Neural cell (in vitro differentiated cells): ENCODE measurements at regions not wholly inside any gene's neighbourhood (a gene's known extent, or its start where the extent isn't known, plus 50 kb on each side); places are given as distances from the start of the nearest gene placed in this dataset.

ENCODE experiments used
- H2AFZ ChIP-seq: fragments of 200-600, 300-800 bp; sonication (generic), shearing (Covaris generic); 2 replicates; pipeline ENCODE4 v1.6.0; 2014; ENCODE audit warnings: low read depth, mild to moderate bottlenecking, antibody characterized with exemption, low read length, moderate library complexity
- H3F3A ChIP-seq: fragments of 200-600 bp; shearing (Covaris generic); 2 replicates; pipeline ENCODE4 v1.6.1; 2016; ENCODE audit warnings: mild to moderate bottlenecking, moderate library complexity, mixed read lengths, antibody characterized with exemption, low read length; ENCODE audit not compliant: insufficient read depth, poor library complexity, severe bottlenecking
- H3K27ac ChIP-seq: fragments of 200-600, 300-800 bp; sonication (generic), shearing (Covaris generic); 2 replicates; pipeline ENCODE4 v1.5.1; 2014; ENCODE audit warnings: mild to moderate bottlenecking, low read length, moderate library complexity
- H3K27me3 ChIP-seq: fragments of 300-800, 200-600 bp; sonication (generic), shearing (Covaris generic); 2 replicates; pipeline ENCODE4 v1.6.0; 2014; ENCODE audit warnings: mild to moderate bottlenecking, low read depth, low read length, moderate library complexity; ENCODE audit not compliant: insufficient read depth
- H3K36me3 ChIP-seq: fragments of 300-800, 200-600 bp; sonication (generic), shearing (Covaris generic); 2 replicates; pipeline ENCODE4 v1.5.1; 2014; ENCODE audit warnings: mild to moderate bottlenecking, antibody characterized with exemption, low read length, moderate library complexity; ENCODE audit not compliant: insufficient read depth
- H3K4me2 ChIP-seq: fragments of 300-800, 200-600 bp; sonication (generic), shearing (Covaris generic); 2 replicates; pipeline ENCODE4 v1.6.0; 2014; ENCODE audit warnings: mild to moderate bottlenecking, low read length
- H3K4me3 ChIP-seq: fragments of 300-800, 200-600 bp; sonication (generic), shearing (Covaris generic); 2 replicates; pipeline ENCODE4 v1.5.1; 2014; ENCODE audit warnings: mild to moderate bottlenecking, low read length, moderate library complexity
- H3K79me2 ChIP-seq: fragments of 200-600 bp; shearing (Covaris generic); replicated peaks from 2 replicates; pipeline ENCODE4 v1.6.0; 2014; ENCODE audit warnings: mild to moderate bottlenecking, low read length, moderate library complexity; ENCODE audit not compliant: insufficient read depth
- H3K9ac ChIP-seq: fragments of 300-800, 200-600 bp; sonication (generic), shearing (Covaris generic); 2 replicates; pipeline ENCODE4 v1.6.1; 2016; ENCODE audit warnings: mild to moderate bottlenecking, low read length, mixed read lengths
- H3K9me2 ChIP-seq: fragments of 200-600 bp; shearing (Covaris generic); 2 replicates; pipeline ENCODE4 v1.6.1; 2016; ENCODE audit warnings: mild to moderate bottlenecking, low read length, mixed read lengths; ENCODE audit not compliant: insufficient read depth
- H3K9me3 ChIP-seq: fragments of 200-600, 300-800 bp; sonication (generic), shearing (Covaris generic); 2 replicates; pipeline ENCODE4 v1.6.1; 2016; ENCODE audit warnings: mild to moderate bottlenecking, mixed run types, low read length, moderate library complexity, mixed read lengths
- H4K20me1 ChIP-seq: fragments of 200-600 bp; shearing (Covaris generic); 2 replicates; pipeline ENCODE4 v1.6.1; 2016; ENCODE audit warnings: mild to moderate bottlenecking, mixed run types; ENCODE audit not compliant: insufficient read depth
- EP300 ChIP-seq: fragments of 450-650 bp; conservative IDR thresholded peaks from 2 replicates; pipeline ENCODE4 v1.6.1; 2014; ENCODE audit warnings: antibody characterized with exemption, mild to moderate bottlenecking, moderate library complexity; ENCODE audit not compliant: poor library complexity, severe bottlenecking
- EZH2 ChIP-seq: fragments of 200-600, 300-800 bp; shearing (Covaris generic), sonication (generic); IDR thresholded peaks from 2 replicates; pipeline ENCODE4 v1.6.1; 2014; ENCODE audit warnings: antibody characterized with exemption, low read length, borderline replicate concordance, mild to moderate bottlenecking; ENCODE audit not compliant: insufficient read depth, poor library complexity, severe bottlenecking
- MXI1 ChIP-seq: fragments of 450-650 bp; conservative IDR thresholded peaks from 2 replicates; pipeline ENCODE4 v1.6.1; 2014; ENCODE audit warnings: antibody characterized with exemption, mild to moderate bottlenecking; ENCODE audit not compliant: poor library complexity, severe bottlenecking
- POLR2AphosphoS5 ChIP-seq: IDR thresholded peaks from 2 replicates; pipeline ENCODE4 v1.6.1; 2012
- RAD21 ChIP-seq: fragments of 450-650 bp; conservative IDR thresholded peaks from 2 replicates; pipeline ENCODE4 v1.6.1; 2014; ENCODE audit warnings: antibody characterized with exemption, mild to moderate bottlenecking, moderate library complexity
- REST ChIP-seq: IDR thresholded peaks from 2 replicates; pipeline ENCODE4 v1.6.1; 2012; ENCODE audit warnings: borderline replicate concordance
- SMC3 ChIP-seq: fragments of 450-650 bp; conservative IDR thresholded peaks from 2 replicates; pipeline ENCODE4 v1.6.1; 2014; ENCODE audit warnings: antibody characterized with exemption, mild to moderate bottlenecking, moderate library complexity; ENCODE audit not compliant: poor library complexity
- TAF1 ChIP-seq: IDR thresholded peaks from 2 replicates; pipeline ENCODE4 v1.6.1; 2012; ENCODE audit warnings: low read depth
- TF ChIP-seq, protein P1 (sequence below): fragments of 450-650 bp; IDR thresholded peaks from 2 replicates; pipeline ENCODE4 v1.5.1; 2014; ENCODE audit warnings: antibody characterized with exemption, mild to moderate bottlenecking, moderate library complexity; ENCODE audit not compliant: poor library complexity, severe bottlenecking

DNA sequence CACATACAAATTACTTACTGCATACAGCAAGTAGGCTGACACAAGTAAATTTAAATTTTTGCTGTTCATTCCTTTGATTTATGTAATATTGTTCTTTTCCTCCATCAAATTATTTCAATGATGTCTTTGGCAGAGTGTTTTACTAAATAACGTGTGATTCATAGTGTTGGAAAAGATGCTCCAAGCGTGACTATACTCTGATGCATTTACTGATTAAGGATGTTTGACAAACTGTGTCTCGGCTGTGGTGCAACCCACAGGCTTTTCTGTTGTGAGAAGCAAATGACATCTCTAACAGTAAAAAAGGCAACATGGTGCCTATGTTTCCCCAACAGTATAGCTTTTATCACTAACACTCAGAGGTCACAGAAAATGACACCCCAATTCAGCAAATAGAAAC is 540.9 kb downstream of the PPP4R3C start:
- Histone ChIP-seq H3K9me2 (no peaks in the 10 kb centered on the region), H3K9me3 (no peaks in the 10 kb centered on the region), H3K27ac (no peak overlapping the region), H4K20me1 (no peaks in the 10 kb centered on the region), H3K36me3 (no peaks in the 10 kb centered on the region), H3K27me3 (no peaks in the 10 kb centered on the region), H3K9ac (no peak overlapping the region), H2AFZ (no peak overlapping the region), H3K79me2 (no peaks in the 10 kb centered on the region), H3K4me3 (no peak overlapping the region), H3F3A (no peaks in the 10 kb centered on the region), H3K4me2 (no peak overlapping the region)
- no peak for TF ChIP-seq MXI1
- TF ChIP-seq SMC3: no peak
- TF ChIP-seq EP300: no peak
- TF ChIP-seq POLR2AphosphoS5: no peak
- TF ChIP-seq REST: no peak
- TF ChIP-seq EZH2: no peak
- TF ChIP-seq TAF1: no peak
- no peak for TF ChIP-seq RAD21
- TF ChIP-seq, protein P1, sequence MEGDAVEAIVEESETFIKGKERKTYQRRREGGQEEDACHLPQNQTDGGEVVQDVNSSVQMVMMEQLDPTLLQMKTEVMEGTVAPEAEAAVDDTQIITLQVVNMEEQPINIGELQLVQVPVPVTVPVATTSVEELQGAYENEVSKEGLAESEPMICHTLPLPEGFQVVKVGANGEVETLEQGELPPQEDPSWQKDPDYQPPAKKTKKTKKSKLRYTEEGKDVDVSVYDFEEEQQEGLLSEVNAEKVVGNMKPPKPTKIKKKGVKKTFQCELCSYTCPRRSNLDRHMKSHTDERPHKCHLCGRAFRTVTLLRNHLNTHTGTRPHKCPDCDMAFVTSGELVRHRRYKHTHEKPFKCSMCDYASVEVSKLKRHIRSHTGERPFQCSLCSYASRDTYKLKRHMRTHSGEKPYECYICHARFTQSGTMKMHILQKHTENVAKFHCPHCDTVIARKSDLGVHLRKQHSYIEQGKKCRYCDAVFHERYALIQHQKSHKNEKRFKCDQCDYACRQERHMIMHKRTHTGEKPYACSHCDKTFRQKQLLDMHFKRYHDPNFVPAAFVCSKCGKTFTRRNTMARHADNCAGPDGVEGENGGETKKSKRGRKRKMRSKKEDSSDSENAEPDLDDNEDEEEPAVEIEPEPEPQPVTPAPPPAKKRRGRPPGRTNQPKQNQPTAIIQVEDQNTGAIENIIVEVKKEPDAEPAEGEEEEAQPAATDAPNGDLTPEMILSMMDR: no peak

DNA sequence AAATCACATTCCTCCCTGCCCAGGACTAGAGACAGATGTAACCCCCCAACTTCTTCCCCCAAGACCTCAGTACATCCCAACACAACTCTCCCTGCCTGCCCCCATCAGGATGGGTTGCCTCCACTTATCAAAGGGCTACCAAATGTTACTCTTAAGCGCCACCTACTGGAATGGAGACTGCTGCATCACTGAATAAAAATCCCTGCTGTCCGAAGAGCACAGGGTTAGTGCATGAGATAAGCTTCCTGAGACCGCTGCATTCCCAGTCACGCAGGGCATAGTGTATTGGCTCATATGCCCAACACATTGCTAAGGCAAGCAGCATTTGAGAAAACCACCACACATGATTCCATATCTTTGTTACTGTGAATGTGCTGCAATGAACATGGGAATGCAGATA is 544.5 kb downstream of the PPP4R3C start:
- Histone ChIP-seq H3F3A (no peaks in the 10 kb centered on the region), H4K20me1 (no peaks in the 10 kb centered on the region), H3K27me3 (no peaks in the 10 kb centered on the region), H3K27ac (no peak overlapping the region), H3K9ac (no peak overlapping the region), H3K4me3 (no peak overlapping the region), H3K36me3 (no peaks in the 10 kb centered on the region), H3K9me2 (no peaks in the 10 kb centered on the region), H3K4me2 (no peak overlapping the region), H3K9me3 (no peaks in the 10 kb centered on the region), H2AFZ (no peak overlapping the region), H3K79me2 (no peaks in the 10 kb centered on the region)
- TF ChIP-seq RAD21 (no peak), REST (no peak), EP300 (no peak), MXI1 (no peak), POLR2AphosphoS5 (no peak), SMC3 (no peak), TAF1 (no peak), EZH2 (no peak)
- TF ChIP-seq, protein P1: no peak
